ENCODE measurements at regions not wholly inside any gene's neighbourhood (a gene's known extent, or its start where the extent isn't known, plus 50 kb on each side); places are given as distances from the start of the nearest gene placed in this dataset.

GRCh38 chr6:125568609-125569008 is 180.8 kb upstream of the HEY2 start:
- TF ChIP-seq CTCF (IDR thresholded peaks at IDR 0.05) (no peak), POLR2A (IDR thresholded peaks at IDR 0.05) (no peak)

All from vagina (tissue), 2 donors.